Activated CD8-positive, alpha-beta T cell treated with anti-CD3 and anti-CD28 coated beads, Interleukin-2, amount 10 ng/mL, durations not matched to agents 7 days and 5 days (primary cell): ENCODE measurements at regions not wholly inside any gene's neighbourhood (a gene's known extent, or its start where the extent isn't known, plus 50 kb on each side); places are given as distances from the start of the nearest gene placed in this dataset.
"Not testable (repeated sequence)": the region's sequence is repeated elsewhere in the genome, so short reads cannot be mapped to it uniquely, and the experiment has no call there.

Experiments used
- ATAC-seq: fragments of 150-1000 bp; cut with Tn5 transposase; one replicate; pipeline ENCODE4 v1.10.0; 2021; ENCODE audit warnings: moderate library complexity
- CTCF ChIA-PET: fragments of 350-600 bp; sonication (Branson Sonifier 250); formaldehyde crosslinking; loops from one replicate; lab custom pipeline; 2021; ENCODE audit warnings: antibody characterized with exemption; lab: Charles Lee
- POLR2A ChIA-PET: fragments of 350-600 bp; sonication (Branson Sonifier 250); formaldehyde crosslinking; loops from one replicate; lab custom pipeline; 2021; ENCODE audit warnings: antibody characterized with exemption; lab: Charles Lee
- DNase-seq: peaks from one replicate; pipeline ENCODE4 v3.0.0-alpha.2; 2020
- H3K27ac Mint-ChIP-seq: one replicate; pipeline ENCODE4 v1.8.0; 2021; ENCODE audit warnings: mild to moderate bottlenecking, mixed read lengths
- H3K27me3 Mint-ChIP-seq: one replicate; pipeline ENCODE4 v1.8.0; 2021; ENCODE audit warnings: low read depth, mixed read lengths
- H3K36me3 Mint-ChIP-seq: one replicate; pipeline ENCODE4 v1.8.0; 2021; ENCODE audit warnings: low read depth, mixed read lengths
- H3K4me1 Mint-ChIP-seq: one replicate; pipeline ENCODE4 v1.8.0; 2021; ENCODE audit warnings: low read depth, mixed read lengths
- H3K4me3 Mint-ChIP-seq: one replicate; pipeline ENCODE4 v1.8.0; 2021; ENCODE audit warnings: mild to moderate bottlenecking, mixed read lengths
- H3K9me3 Mint-ChIP-seq: one replicate; pipeline ENCODE4 v1.8.0; 2022; ENCODE audit warnings: mixed read lengths; ENCODE audit not compliant: insufficient read depth

DNA sequence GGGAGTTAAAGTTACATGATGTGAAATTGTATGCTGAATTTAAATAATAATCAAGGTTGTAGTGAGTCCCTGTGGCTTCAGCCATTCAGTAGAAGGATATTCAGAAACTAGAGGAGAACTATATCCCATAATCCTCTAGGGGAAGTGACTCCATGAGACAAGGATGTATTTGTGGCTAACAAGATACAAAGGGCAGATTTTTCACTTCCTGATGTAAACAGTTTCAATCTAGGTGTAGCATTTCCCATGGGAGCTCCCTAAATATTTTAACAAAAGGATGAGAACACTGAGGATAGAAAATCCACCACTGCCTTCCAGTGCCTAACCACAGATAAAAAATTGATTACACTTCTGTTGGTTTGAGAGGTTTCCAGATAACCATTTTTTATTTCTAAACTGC lies 435.4 kb upstream of the TENM3 start:
- H3K9me3 Mint-ChIP-seq = peaks cover 7% of the 10 kb centered on the region
- ChIA-PET POLR2A (no interaction called here), CTCF (no interaction called here)
- H3K4me3 Mint-ChIP-seq = no peak overlapping the region
- DNase-seq (no peak), ATAC-seq (no peak)
- H3K4me1 Mint-ChIP-seq = no peaks in the 10 kb centered on the region
- H3K36me3 Mint-ChIP-seq = no peaks in the 10 kb centered on the region
- H3K27me3 Mint-ChIP-seq = no peaks in the 10 kb centered on the region
- H3K27ac Mint-ChIP-seq = no peak overlapping the region

DNA sequence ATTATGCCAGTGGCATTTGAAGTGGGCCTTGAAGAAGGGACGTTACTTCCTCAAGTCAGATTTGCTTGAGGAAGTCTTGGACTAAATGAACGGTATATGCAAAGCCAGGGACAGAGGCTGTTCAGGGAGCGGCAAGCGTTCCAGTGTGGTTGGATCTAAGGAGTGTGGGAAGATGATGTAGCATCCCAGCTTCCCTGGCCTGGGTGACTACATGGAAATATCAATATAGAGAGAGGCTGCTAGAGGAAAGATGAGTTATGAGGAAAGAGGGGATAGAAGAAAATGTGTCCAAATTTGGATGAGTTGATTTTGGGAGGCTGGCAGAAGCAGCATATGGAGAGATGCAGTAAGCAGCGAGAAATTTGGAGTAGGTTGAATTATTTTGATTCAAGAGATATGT lies 432.5 kb upstream of the TENM3 start:
- H3K27me3 Mint-ChIP-seq = no peaks in the 10 kb centered on the region
- no peaks in the 10 kb centered on the region for H3K4me1 Mint-ChIP-seq
- no peak overlapping the region for H3K4me3 Mint-ChIP-seq
- no peak overlapping the region for H3K27ac Mint-ChIP-seq
- DNase-seq (no peak), ATAC-seq (no peak)
- H3K36me3 Mint-ChIP-seq = no peaks in the 10 kb centered on the region
- POLR2A ChIA-PET = no interaction called here
- H3K9me3 Mint-ChIP-seq = peaks cover 7% of the 10 kb centered on the region
- CTCF ChIA-PET = no interaction called here

DNA sequence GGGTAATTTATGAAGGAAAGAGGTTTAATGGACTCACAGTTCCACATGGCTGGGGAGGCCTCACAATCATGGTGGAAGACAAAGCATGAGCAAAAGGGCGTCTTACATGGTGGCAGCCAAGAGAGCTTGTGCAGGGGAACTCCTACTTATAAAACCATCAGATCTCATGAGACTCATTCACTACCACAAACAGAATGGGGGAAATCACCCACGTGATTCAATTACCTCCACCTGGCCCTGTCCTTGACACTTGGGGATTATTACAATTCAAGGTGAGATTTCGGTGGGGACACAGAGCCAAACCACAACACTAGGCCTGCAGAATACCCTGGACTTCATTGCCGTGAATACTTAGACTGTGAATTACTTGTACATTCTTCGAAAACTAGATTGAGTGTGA lies 431.7 kb upstream of the TENM3 start:
- H3K4me3 Mint-ChIP-seq, H3K27ac Mint-ChIP-seq, CTCF ChIA-PET, DNase-seq, H3K36me3 Mint-ChIP-seq, ATAC-seq, POLR2A ChIA-PET, H3K9me3 Mint-ChIP-seq, H3K4me1 Mint-ChIP-seq, H3K27me3 Mint-ChIP-seq: not testable (repeated sequence)

DNA sequence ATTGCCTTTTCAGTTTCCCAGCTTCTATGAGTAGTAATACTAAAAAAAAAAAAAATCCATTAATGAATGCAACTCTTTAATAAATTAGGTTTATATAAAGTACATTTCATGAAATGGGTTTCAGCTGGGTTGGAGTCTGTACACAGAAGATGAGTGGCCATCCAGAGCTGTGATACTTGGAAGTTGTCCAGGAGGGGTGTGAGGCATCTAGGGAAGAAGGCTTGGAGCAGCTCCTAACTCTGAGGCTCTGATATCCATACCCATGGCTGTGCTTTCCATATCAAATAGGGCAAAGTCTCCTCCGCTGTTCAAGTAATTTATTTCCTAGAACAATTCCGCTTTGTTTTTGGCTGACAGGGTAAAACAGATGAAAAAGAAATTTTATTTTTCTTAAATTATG lies 423.3 kb upstream of the TENM3 start:
- POLR2A ChIA-PET = interaction anchor here (0.6 kb wide), 1 partner anchor 10 kb away, joined by 3 read pairs; no protein-coding TSS in a partner anchor
- Mint-ChIP-seq H3K4me3 (no peak overlapping the region), H3K27me3 (no peaks in the 10 kb centered on the region), H3K36me3 (no peaks in the 10 kb centered on the region), H3K27ac (no peak overlapping the region), H3K4me1 (no peaks in the 10 kb centered on the region), H3K9me3 (no peaks in the 10 kb centered on the region)
- CTCF ChIA-PET = no interaction called here
- no peak for DNase-seq
- no peak for ATAC-seq

DNA sequence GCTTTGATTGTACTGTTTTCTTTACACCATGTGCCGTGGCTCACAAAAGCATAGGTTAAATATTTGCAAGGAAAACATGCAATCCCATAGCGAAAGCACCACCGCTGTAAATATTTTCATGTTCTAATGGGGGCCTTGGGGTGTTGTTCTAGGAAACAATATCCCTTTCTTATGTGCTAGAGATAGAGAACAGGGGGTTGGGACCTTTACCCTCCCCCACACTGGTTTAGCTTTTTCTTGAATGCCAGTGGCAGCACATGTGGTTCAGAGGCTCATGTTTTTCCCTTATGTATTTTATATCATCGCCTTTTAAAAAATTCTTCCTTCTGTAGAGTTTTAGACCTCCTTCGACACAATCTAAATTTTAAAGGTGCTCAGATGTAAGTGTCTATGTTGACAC lies 422.6 kb upstream of the TENM3 start:
- ATAC-seq (no peak), DNase-seq (no peak)
- Mint-ChIP-seq H3K4me3 (no peak overlapping the region), H3K36me3 (no peaks in the 10 kb centered on the region), H3K27ac (no peak overlapping the region), H3K9me3 (no peaks in the 10 kb centered on the region), H3K4me1 (no peaks in the 10 kb centered on the region), H3K27me3 (no peaks in the 10 kb centered on the region)
- POLR2A ChIA-PET = interaction anchor here (0.6 kb wide), 1 partner anchor 9 kb away, joined by 3 read pairs; no protein-coding TSS in a partner anchor
- CTCF ChIA-PET = no interaction called here

DNA sequence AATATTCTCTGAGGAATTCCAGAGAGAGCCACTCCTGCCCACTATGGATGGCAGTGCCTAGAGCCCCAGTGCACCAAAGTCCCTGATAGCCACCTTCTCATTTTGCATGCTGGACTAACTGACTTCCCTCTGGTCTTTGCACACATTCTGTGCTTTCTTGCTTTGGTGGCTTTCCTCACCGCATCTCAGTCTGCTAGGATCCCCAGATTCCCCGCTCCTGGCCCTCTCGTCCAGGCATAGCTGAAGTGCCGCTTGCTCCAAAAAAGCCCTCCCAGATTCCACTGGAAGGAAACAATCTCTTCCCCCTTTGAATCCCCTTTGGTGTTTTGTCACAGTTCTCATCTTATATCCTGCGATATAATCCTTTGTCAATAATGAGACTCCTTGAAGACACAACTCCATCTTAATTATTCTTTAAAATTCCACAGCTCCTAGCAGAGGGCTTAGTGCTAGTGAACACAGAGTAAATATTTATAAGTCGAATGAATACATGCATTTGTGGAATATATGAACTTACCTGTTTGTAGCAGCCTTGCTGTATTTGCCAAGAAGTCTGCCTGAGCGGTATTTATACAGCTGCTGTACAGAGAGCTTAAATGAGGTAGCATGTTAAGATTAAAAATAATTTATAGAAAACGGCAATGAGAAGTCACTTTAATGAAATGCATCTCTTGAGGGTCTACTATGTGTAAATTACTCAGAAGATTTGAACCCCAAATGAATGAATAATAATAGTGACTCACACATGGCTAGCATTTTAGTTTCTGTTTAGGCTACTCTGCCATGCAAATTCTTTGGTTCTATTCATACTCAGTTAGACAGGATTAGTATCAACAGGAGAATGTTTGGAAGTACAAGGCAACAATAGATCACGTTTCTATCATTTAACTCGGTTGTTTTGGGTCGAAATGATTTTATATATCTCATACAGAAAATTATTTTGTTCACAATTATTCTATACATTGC lies 421.9 kb upstream of the TENM3 start:
- no peak overlapping the region for H3K27ac Mint-ChIP-seq

DNA sequence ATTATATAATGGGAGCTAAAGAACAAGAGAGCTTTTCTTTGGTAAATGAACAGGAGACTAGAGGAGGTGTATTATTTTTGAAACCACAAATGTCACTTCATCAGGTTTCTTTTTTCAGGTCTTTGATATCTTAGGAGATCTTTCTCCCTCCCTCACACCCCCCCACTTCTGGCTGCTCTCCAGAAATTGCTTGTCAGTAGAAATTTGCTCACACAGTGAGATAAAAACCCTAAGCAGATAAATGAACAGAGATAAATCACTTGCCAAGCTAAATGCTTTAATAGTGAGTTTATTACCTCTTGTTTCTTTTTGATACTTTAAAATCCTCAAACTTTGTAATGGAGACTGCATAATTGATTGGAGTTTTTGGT lies 421.2 kb upstream of the TENM3 start:
- no peak overlapping the region for H3K27ac Mint-ChIP-seq
- POLR2A ChIA-PET = no interaction called here

More for the DNA sequence above, 421.9 kb upstream of the TENM3 start:
- Mint-ChIP-seq H3K27me3 (no peaks in the 10 kb centered on the region), H3K9me3 (no peaks in the 10 kb centered on the region), H3K36me3 (no peaks in the 10 kb centered on the region), H3K4me1 (no peaks in the 10 kb centered on the region), H3K4me3 (no peak overlapping the region)
- no peak for DNase-seq
- CTCF ChIA-PET = no interaction called here
- ATAC-seq = no peak
- POLR2A ChIA-PET = no interaction called here

DNA sequence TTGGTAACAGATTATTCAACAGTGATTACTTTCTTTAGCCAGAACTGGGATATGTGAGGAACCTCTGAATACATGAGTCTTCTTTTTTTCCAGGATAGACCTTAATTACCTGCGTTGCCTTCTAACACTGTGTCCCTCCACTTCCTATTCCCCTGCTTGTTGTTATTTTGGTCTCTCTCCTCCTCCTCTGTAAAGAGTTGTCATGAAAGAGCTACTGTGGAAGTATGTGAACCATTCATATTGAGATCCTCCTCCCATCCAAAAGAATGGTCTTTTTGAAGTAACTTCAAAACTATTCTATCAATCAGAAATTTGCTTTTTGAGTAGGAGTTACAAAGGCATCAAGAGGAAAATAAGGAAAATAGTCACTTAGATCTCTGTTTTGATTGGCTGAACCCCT lies 420.0 kb upstream of the TENM3 start:
- H3K9me3 Mint-ChIP-seq = no peaks in the 10 kb centered on the region
- no peak for ATAC-seq
- no peaks in the 10 kb centered on the region for H3K27me3 Mint-ChIP-seq
- H3K4me3 Mint-ChIP-seq = no peak overlapping the region
- CTCF ChIA-PET = no interaction called here
- H3K36me3 Mint-ChIP-seq = no peaks in the 10 kb centered on the region
- no peaks in the 10 kb centered on the region for H3K4me1 Mint-ChIP-seq
- POLR2A ChIA-PET = no interaction called here
- DNase-seq = no peak
- no peak overlapping the region for H3K27ac Mint-ChIP-seq

More for the DNA sequence above, 421.2 kb upstream of the TENM3 start:
- Mint-ChIP-seq H3K4me1 (no peaks in the 10 kb centered on the region), H3K4me3 (no peak overlapping the region), H3K9me3 (no peaks in the 10 kb centered on the region), H3K27me3 (no peaks in the 10 kb centered on the region), H3K36me3 (no peaks in the 10 kb centered on the region)
- ATAC-seq = no peak
- CTCF ChIA-PET = no interaction called here
- DNase-seq = no peak

DNA sequence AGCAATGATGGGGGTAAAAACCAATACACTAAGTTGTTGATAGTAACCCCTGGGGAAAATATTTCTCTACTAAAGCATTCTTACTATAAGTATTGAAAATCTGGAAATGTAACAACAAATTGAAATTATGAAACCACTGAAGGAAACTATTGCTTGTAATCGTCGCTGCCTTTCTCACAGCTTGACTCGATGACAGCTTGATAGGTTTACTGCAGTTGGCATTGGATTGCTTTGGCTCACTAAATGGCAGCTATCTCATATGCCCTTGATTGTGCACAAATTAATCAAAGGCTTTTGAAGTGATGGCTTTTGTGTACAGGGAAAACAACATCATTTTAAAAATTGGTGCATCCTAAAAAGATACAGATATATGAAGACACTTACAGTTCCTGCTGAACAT lies 419.6 kb upstream of the TENM3 start:
- Mint-ChIP-seq H3K36me3 (no peaks in the 10 kb centered on the region), H3K9me3 (no peaks in the 10 kb centered on the region), H3K27me3 (no peaks in the 10 kb centered on the region), H3K4me1 (no peaks in the 10 kb centered on the region), H3K4me3 (no peak overlapping the region), H3K27ac (no peak overlapping the region)
- ChIA-PET POLR2A (no interaction called here), CTCF (no interaction called here)
- ATAC-seq (no peak), DNase-seq (no peak)

DNA sequence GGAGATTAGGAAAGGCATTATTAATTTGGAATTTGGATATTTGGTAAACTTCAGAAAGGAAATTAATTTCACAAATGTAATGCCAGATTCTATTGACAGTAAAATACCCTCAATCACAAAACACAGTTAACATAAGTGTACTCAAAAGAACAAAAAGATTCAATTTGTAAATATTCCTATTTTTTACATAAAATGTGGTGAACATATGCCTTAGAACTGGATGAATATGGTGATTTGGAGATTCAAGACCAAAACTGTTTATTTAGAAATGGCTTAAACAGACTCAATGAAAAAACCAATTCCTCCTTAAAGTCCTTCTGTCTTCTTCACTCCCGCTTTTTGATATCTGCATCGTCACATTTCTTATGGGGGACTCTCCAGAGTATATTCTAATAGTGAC lies 417.6 kb upstream of the TENM3 start:
- ATAC-seq = no peak
- Mint-ChIP-seq H3K4me1 (no peaks in the 10 kb centered on the region), H3K27ac (no peak overlapping the region), H3K36me3 (no peaks in the 10 kb centered on the region), H3K27me3 (no peaks in the 10 kb centered on the region), H3K9me3 (no peaks in the 10 kb centered on the region), H3K4me3 (no peak overlapping the region)
- POLR2A ChIA-PET = no interaction called here
- CTCF ChIA-PET = no interaction called here
- no peak for DNase-seq

DNA sequence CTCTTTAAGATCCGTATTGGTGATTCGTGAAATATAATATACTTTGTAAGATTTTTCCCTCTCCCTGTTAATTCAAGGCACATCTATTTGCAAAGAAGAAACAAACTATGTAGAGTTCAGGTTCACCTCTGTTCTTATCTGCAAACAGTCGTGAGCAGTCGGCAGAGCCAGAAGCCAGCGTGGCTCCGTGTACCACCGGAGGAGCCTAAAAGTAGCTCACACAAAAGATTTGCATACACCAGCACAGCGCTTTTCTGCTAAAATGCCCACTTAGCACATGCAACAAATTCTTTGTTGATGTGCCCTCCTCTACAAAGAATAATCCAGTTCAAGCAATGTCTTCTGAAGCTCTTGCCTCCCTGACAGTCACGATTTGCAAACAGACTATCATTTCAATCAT lies 416.0 kb upstream of the TENM3 start:
- no peaks in the 10 kb centered on the region for H3K36me3 Mint-ChIP-seq
- ChIA-PET CTCF (no interaction called here), POLR2A (no interaction called here)
- H3K27ac Mint-ChIP-seq = no peak overlapping the region
- no peaks in the 10 kb centered on the region for H3K27me3 Mint-ChIP-seq
- H3K4me1 Mint-ChIP-seq = no peaks in the 10 kb centered on the region
- H3K4me3 Mint-ChIP-seq = no peak overlapping the region
- H3K9me3 Mint-ChIP-seq = no peaks in the 10 kb centered on the region
- ATAC-seq = no peak
- no peak for DNase-seq

DNA sequence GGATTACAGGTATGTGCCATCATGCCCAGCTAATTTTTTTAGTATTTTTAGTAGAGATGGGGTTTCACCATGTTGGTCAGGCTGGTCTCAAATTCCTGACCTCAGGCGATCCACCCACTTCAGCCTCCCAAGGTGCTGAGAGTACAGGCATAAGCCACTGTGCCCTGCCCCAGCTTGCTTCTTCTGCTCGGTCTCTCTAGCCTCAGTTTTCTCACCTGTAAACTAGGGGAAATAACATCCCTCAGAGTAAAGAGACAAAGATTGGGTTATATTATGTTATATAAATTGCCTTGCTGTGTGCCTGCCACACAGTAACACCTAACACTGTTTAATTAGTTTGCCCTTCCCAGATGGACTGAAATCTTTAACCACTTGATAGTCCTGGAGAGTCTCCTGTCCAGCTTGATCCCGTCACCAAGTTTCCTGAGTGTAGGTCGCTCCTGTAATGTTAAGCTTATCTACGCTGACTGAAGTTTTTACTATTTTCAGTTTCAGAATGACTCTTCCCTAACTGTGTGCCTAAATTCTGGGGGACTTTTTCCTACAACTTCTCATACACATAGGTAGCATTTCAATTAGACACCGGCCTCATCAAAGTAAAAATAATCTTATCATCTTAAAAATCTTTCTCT lies 412.7 kb upstream of the TENM3 start:
- ChIA-PET CTCF (no interaction called here), POLR2A (interaction anchor here (0.6 kb wide), 1 partner anchor 10 kb away, joined by 3 read pairs; no protein-coding TSS in a partner anchor)
- H3K27ac Mint-ChIP-seq = no peak overlapping the region
- H3K36me3 Mint-ChIP-seq = no peaks in the 10 kb centered on the region
- no peaks in the 10 kb centered on the region for H3K4me1 Mint-ChIP-seq
- no peak for DNase-seq
- no peak for ATAC-seq
- no peak overlapping the region for H3K4me3 Mint-ChIP-seq
- no peaks in the 10 kb centered on the region for H3K9me3 Mint-ChIP-seq
- no peaks in the 10 kb centered on the region for H3K27me3 Mint-ChIP-seq
